Uterus (tissue), 3 donors: ENCODE measurements at regions not wholly inside any gene's neighbourhood (a gene's known extent, or its start where the extent isn't known, plus 50 kb on each side); places are given as distances from the start of the nearest gene placed in this dataset.

ENCODE experiments used
- DNase-seq, 2 donors: peaks; one replicate each; pipeline ENCODE4 v3.0.0-alpha.2; 2019 to 2020
- H3K27ac ChIP-seq, 2 donors: fragments of 200-600 bp; sonication (generic); 1 replicate in 1 of 2; 2 replicates in 1 of 2; pipeline ENCODE4 v1.5.1; 2016 to 2018
- H3K27me3 ChIP-seq, 2 donors: fragments of 200-600 bp; sonication (generic); one replicate each; pipeline ENCODE4 v1.5.1; 2018 to 2019; ENCODE audit warnings: control low read depth in 1 of 2
- H3K36me3 ChIP-seq, 2 donors: fragments of 200-600 bp; sonication (generic); one replicate each; pipeline ENCODE4 v1.5.1; 2019; ENCODE audit warnings: control low read depth in 1 of 2
- H3K4me1 ChIP-seq, 2 donors: fragments of 200-600 bp; sonication (generic); one replicate each; pipeline ENCODE4 v1.5.1; 2018 to 2019; ENCODE audit warnings: control low read depth in 1 of 2
- H3K4me3 ChIP-seq, 2 donors: fragments of 200-600 bp; sonication (generic); 1 replicate in 1 of 2; 2 replicates in 1 of 2; pipeline ENCODE4 v1.5.1; 2018 to 2019; ENCODE audit warnings: mild to moderate bottlenecking in 1 of 2
- H3K9me3 ChIP-seq, 2 donors: fragments of 200-600 bp; sonication (generic); one replicate each; pipeline ENCODE4 v1.5.1; 2019; ENCODE audit warnings: control low read depth in 1 of 2
- POLR2A ChIP-seq, 2 donors: fragments of 450-650 bp; IDR thresholded peaks; one replicate each; pipeline ENCODE4 v1.6.1; 2016; ENCODE audit warnings: antibody characterized with exemption in 2 of 2, mild to moderate bottlenecking in 1 of 2, moderate library complexity in 1 of 2
- intact Hi-C: fragments of 100-400 bp; cut with DNase I; formaldehyde crosslinking; loops from one replicate; pipeline ENCODE4 v1.15.1; 2023; ENCODE audit warnings: low total_unique reads
- TF ChIP-seq, protein P1 (sequence below), 4 experiments: fragments of 200-600 bp in 2 of 4; fragments of 450-650 bp in 2 of 4; sonication (generic) in 2 of 4; IDR thresholded peaks; one replicate each; pipeline ENCODE4 v1.5.1; 2016 to 2019; ENCODE audit warnings: antibody characterized with exemption in 4 of 4, mild to moderate bottlenecking in 2 of 4, moderate library complexity in 1 of 4
- donor health status: DM: yes; HTN: yes; CAD: no.

DNA sequence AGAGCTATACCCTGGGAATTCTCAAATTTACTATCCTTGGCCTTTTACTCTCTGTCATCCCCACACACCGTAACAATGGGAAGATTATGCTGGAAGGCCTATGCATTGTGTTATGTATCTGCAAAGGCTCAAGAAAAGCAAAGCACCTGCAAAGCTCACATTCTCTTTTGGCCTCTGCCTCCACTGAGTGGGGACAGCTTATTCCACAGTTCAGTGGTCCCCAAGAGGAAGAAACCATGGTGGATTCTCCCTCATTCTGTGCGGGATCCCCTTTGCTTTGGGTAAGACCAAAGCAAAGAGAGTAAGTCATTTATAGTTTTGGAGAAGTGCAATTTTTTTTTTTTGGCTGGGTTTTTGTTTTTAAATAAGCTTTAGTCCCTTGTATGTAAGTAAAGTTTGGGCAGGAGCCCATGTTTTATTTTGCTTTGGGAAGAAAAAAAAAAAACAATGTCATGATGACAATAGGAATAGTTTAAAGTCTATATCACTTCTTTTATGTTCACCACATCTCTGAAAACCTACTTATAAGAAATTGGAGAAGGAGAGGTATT lies 530.6 kb downstream of the FGF9 start:
- no peaks in the 10 kb centered on the region for H3K9me3 ChIP-seq
- H3K4me1 ChIP-seq = no peaks in the 10 kb centered on the region
- DNase-seq = no peak
- H3K27ac ChIP-seq = no peak overlapping the region
- no peak overlapping the region for H3K4me3 ChIP-seq
- intact Hi-C loops = no loop called here
- H3K36me3 ChIP-seq = no peaks in the 10 kb centered on the region
- TF ChIP-seq, protein P1, sequence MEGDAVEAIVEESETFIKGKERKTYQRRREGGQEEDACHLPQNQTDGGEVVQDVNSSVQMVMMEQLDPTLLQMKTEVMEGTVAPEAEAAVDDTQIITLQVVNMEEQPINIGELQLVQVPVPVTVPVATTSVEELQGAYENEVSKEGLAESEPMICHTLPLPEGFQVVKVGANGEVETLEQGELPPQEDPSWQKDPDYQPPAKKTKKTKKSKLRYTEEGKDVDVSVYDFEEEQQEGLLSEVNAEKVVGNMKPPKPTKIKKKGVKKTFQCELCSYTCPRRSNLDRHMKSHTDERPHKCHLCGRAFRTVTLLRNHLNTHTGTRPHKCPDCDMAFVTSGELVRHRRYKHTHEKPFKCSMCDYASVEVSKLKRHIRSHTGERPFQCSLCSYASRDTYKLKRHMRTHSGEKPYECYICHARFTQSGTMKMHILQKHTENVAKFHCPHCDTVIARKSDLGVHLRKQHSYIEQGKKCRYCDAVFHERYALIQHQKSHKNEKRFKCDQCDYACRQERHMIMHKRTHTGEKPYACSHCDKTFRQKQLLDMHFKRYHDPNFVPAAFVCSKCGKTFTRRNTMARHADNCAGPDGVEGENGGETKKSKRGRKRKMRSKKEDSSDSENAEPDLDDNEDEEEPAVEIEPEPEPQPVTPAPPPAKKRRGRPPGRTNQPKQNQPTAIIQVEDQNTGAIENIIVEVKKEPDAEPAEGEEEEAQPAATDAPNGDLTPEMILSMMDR (IDR thresholded peaks at IDR 0.05) = no peak
- no peak for TF ChIP-seq POLR2A (IDR thresholded peaks at IDR 0.05)
- H3K27me3 ChIP-seq = no peaks in the 10 kb centered on the region

DNA sequence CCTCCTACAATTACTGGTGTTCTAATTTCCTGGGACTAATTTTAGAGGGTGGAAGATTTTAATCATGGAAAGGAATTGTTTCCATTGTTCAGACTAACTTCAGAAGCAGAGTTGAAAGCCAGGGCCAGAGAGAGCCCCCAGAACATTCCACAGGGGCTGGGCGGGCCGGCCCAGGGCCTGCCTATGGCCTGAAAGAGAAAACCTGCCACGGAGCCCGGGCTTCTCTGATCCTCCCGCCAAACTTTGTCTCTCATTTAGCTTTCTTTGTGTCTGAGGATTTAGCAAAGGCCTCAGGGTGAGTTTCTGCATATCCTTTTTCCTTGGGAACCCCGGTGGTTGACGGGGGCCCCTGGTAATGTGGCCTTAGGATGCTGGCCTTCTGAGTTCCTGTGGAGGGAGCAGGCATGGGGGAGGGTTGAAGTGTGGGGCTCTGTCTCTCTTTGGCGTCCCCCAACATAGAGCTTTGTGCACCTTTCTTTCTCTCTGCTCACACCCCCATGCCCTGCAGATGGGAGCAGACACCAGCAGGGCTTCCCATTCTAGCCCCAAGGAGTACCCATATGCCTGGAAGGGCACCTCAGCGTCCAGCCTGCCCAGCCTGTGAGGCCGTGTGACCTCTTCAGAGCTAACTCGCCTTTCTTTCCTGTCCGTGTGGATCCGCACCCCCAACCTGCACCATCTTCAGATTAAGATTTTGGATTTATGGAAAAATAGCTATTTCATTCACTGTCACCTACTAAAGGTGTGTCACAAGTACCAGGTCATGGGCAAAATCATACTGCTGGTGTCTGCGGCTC lies 539.5 kb downstream of the FGF9 start:
- Histone ChIP-seq H3K4me1 (no peaks in the 10 kb centered on the region), H3K36me3 (no peaks in the 10 kb centered on the region), H3K4me3 (no peak overlapping the region), H3K27me3 (no peaks in the 10 kb centered on the region), H3K27ac (no peak overlapping the region), H3K9me3 (no peaks in the 10 kb centered on the region)
- intact Hi-C loops = no loop called here
- TF ChIP-seq, protein P1 (IDR thresholded peaks at IDR 0.05) = no peak
- TF ChIP-seq POLR2A (IDR thresholded peaks at IDR 0.05) = no peak
- no peak for DNase-seq

DNA sequence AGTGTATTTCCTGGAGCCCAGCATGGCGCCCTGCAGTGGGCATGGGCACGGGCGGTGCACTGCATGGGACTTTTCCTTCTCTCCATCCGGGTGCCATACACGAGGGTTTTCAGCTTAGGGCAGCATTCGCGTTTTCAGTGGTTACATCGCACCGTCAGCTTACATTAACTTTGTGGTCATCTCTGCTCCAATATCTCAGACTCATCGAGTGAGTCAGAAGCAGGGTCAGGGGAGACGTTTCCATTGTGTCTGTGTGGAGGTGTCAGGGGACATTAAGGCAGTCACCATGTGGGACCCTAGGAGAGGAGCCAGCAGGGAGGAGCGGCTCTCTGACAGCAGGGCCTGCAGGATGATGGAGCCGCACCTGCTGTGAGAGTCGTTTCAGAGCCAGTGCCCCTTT lies 541.0 kb downstream of the FGF9 start:
- TF ChIP-seq, protein P1 (IDR thresholded peaks at IDR 0.05) = no peak
- no peak for TF ChIP-seq POLR2A (IDR thresholded peaks at IDR 0.05)
- no peaks in the 10 kb centered on the region for H3K36me3 ChIP-seq
- DNase-seq = no peak
- H3K4me3 ChIP-seq = no peak overlapping the region
- H3K4me1 ChIP-seq = no peaks in the 10 kb centered on the region
- intact Hi-C loops = no loop called here
- H3K27me3 ChIP-seq = no peaks in the 10 kb centered on the region
- no peak overlapping the region for H3K27ac ChIP-seq
- H3K9me3 ChIP-seq = no peaks in the 10 kb centered on the region

DNA sequence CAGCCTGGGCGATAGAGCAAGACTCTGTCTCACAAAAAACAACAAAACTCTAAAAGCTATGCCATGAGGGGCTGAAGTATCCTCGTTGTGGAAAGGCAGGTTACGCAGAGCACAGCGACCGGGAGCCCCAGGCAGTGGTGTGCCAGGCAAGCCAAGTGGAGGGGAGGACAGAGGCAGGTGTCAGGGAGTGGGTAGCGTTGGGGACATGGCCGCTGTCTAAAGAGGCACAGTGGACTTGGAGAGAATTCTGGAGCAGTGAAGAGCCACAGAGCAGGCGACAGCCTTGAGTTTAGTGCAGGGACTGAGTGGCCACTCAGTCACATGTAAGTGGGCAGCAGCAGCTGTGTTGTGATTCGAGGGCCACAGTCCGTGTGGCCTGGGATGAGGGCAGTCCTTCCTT lies 541.7 kb downstream of the FGF9 start:
- H3K4me3 ChIP-seq = no peak overlapping the region
- TF ChIP-seq POLR2A (IDR thresholded peaks at IDR 0.05) = no peak
- TF ChIP-seq, protein P1 (IDR thresholded peaks at IDR 0.05) = no peak
- no peaks in the 10 kb centered on the region for H3K27me3 ChIP-seq
- no peaks in the 10 kb centered on the region for H3K4me1 ChIP-seq
- no peaks in the 10 kb centered on the region for H3K9me3 ChIP-seq
- no peak for DNase-seq
- H3K27ac ChIP-seq = no peak overlapping the region
- H3K36me3 ChIP-seq = no peaks in the 10 kb centered on the region
- intact Hi-C loops = no loop called here

DNA sequence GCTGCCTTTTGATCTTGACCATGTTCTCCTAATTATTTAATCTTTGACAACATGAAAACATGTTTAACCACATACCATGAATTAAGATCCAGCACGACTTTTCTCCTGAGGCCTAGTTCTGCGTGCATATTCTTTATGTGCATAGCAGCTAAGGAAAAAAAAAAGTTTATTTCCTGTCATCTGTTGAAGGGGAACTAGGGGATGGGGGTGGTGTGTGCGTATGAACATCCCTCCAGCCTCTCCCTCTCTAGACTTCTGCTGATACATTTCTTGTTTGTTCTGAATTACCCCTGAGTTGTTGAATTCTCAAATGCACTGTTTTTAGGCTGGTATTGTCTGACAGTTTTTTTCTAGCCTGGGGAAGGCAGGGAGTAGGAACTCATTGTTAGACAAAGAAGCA lies 543.3 kb downstream of the FGF9 start:
- no peak overlapping the region for H3K27ac ChIP-seq
- intact Hi-C loops = no loop called here
- TF ChIP-seq POLR2A (IDR thresholded peaks at IDR 0.05) = no peak
- TF ChIP-seq, protein P1 (IDR thresholded peaks at IDR 0.05) = no peak
- no peaks in the 10 kb centered on the region for H3K27me3 ChIP-seq
- H3K4me3 ChIP-seq = no peak overlapping the region
- no peaks in the 10 kb centered on the region for H3K36me3 ChIP-seq
- no peaks in the 10 kb centered on the region for H3K9me3 ChIP-seq
- no peaks in the 10 kb centered on the region for H3K4me1 ChIP-seq
- DNase-seq = no peak
